Stimulated activated CD4-positive, alpha-beta T cell treated with anti-CD3 and anti-CD28 coated beads, Interleukin-4, amount 100 ng/mL, for 1 hour (primary cell): ENCODE measurements at regions not wholly inside any gene's neighbourhood (a gene's known extent, or its start where the extent isn't known, plus 50 kb on each side); places are given as distances from the start of the nearest gene placed in this dataset.

Experiments
- DNase-seq: peaks from one replicate; pipeline ENCODE4 v3.0.0-alpha.2; 2020

- DNase-seq, result no peak
Measured at GRCh38 chr14:99040052-99040451, 231.9 kb downstream of the BCL11B start.

- DNase-seq, result no peak
Measured at GRCh38 chr14:99040711-99041110, 231.3 kb downstream of the BCL11B start.

GRCh38 chr14:99041141-99041819 is 230.7 kb downstream of the BCL11B start:
- no peak for DNase-seq

GRCh38 chr14:99041820-99042174 is 230.2 kb downstream of the BCL11B start:
- DNase-seq, result no peak

- no peak for DNase-seq
Measured at GRCh38 chr14:99042381-99043266, 229.4 kb downstream of the BCL11B start.

GRCh38 chr14:99043267-99043615 is 228.8 kb downstream of the BCL11B start:
- no peak for DNase-seq

GRCh38 chr14:99043756-99044155 is 228.2 kb downstream of the BCL11B start:
- no peak for DNase-seq

- no peak for DNase-seq
Measured at GRCh38 chr14:99047441-99048031, 224.5 kb downstream of the BCL11B start.

GRCh38 chr14:99050309-99050708 is 221.7 kb downstream of the BCL11B start:
- DNase-seq, result no peak

GRCh38 chr14:99052467-99052866 is 219.5 kb downstream of the BCL11B start:
- no peak for DNase-seq

- no peak for DNase-seq
Measured at GRCh38 chr14:99055019-99055418, 217.0 kb downstream of the BCL11B start.

GRCh38 chr14:99055816-99056215 is 216.2 kb downstream of the BCL11B start:
- DNase-seq, result no peak

GRCh38 chr14:99057576-99058083 is 214.4 kb downstream of the BCL11B start:
- DNase-seq, result no peak

GRCh38 chr14:99058542-99058941 is 213.5 kb downstream of the BCL11B start:
- DNase-seq, result no peak

GRCh38 chr14:99062216-99062615 is 209.8 kb downstream of the BCL11B start:
- DNase-seq, result no peak

- DNase-seq, result no peak
Measured at GRCh38 chr14:99062772-99063418, 209.1 kb downstream of the BCL11B start.

- no peak for DNase-seq
Measured at GRCh38 chr14:99063620-99064225, 208.3 kb downstream of the BCL11B start.

- no peak for DNase-seq
Measured at GRCh38 chr14:99064262-99064954, 207.6 kb downstream of the BCL11B start.

- DNase-seq, result no peak
Measured at GRCh38 chr14:99065551-99065950, 206.4 kb downstream of the BCL11B start.

GRCh38 chr14:99066378-99066777 is 205.6 kb downstream of the BCL11B start:
- no peak for DNase-seq

- DNase-seq, result no peak
Measured at GRCh38 chr14:99067141-99067920, 204.7 kb downstream of the BCL11B start.
